ACHN (cell line): ENCODE measurements at regions not wholly inside any gene's neighbourhood (a gene's known extent, or its start where the extent isn't known, plus 50 kb on each side); places are given as distances from the start of the nearest gene placed in this dataset.

Experiments used
- DNase-seq: peaks from one replicate; pipeline ENCODE4 v3.0.0-alpha.2; 2015
- in situ Hi-C: cut with HindIII; loops from 2 replicates; pipeline ENCODE4 v1.10.0; 2017; ENCODE audit warnings: low sequenced_read_pairs, low pct_ligation_motif_present, low pct_unique_long_range_greater_than_20kb

- in situ Hi-C loops, result no loop called here
- no peak for DNase-seq
Measured at GRCh38 chr3:22989716-22990115, 213.4 kb upstream of the UBE2E2 start.

- DNase-seq, result no peak
- in situ Hi-C loops, result no loop called here
Measured at GRCh38 chr3:22990291-22991200, 212.6 kb upstream of the UBE2E2 start.

GRCh38 chr3:22994781-22995180 is 208.3 kb upstream of the UBE2E2 start:
- in situ Hi-C loops, result no loop called here

GRCh38 chr3:22996920-22997571 is 206.1 kb upstream of the UBE2E2 start:
- no peak for DNase-seq
- in situ Hi-C loops, result no loop called here

More at GRCh38 chr3:22994781-22995180, 208.3 kb upstream of the UBE2E2 start:
- DNase-seq, result no peak

GRCh38 chr3:23000371-23000770 is 202.8 kb upstream of the UBE2E2 start:
- in situ Hi-C loops, result no loop called here
- DNase-seq, result no peak

- in situ Hi-C loops, result no loop called here
- no peak for DNase-seq
Measured at GRCh38 chr3:23002151-23002550, 201.0 kb upstream of the UBE2E2 start.

GRCh38 chr3:23002836-23003732 is 200.0 kb upstream of the UBE2E2 start:
- DNase-seq, result no peak
- in situ Hi-C loops, result no loop called here

GRCh38 chr3:23003733-23004046 is 199.4 kb upstream of the UBE2E2 start:
- DNase-seq, result no peak

GRCh38 chr3:23004971-23005370 is 198.2 kb upstream of the UBE2E2 start:
- peak; percentile 85 for DNase-seq
- in situ Hi-C loops, result no loop called here

More at GRCh38 chr3:23003733-23004046, 199.4 kb upstream of the UBE2E2 start:
- in situ Hi-C loops, result no loop called here

- DNase-seq, result peak; percentile 7
- in situ Hi-C loops, result no loop called here
Measured at GRCh38 chr3:23017801-23018200, 185.3 kb upstream of the UBE2E2 start.

GRCh38 chr3:23019596-23020300 is 183.4 kb upstream of the UBE2E2 start:
- no peak for DNase-seq
- in situ Hi-C loops, result no loop called here

GRCh38 chr3:23028294-23028693 is 174.8 kb upstream of the UBE2E2 start:
- no peak for DNase-seq
- in situ Hi-C loops, result no loop called here

- in situ Hi-C loops, result no loop called here
- DNase-seq, result no peak
Measured at GRCh38 chr3:23029001-23029400, 174.1 kb upstream of the UBE2E2 start.

GRCh38 chr3:23035927-23036640 is 167.0 kb upstream of the UBE2E2 start:
- in situ Hi-C loops, result no loop called here
- DNase-seq, result no peak

GRCh38 chr3:23036728-23037127 is 166.4 kb upstream of the UBE2E2 start:
- no peak for DNase-seq
- in situ Hi-C loops, result no loop called here

- in situ Hi-C loops, result no loop called here
- no peak for DNase-seq
Measured at GRCh38 chr3:23038471-23038870, 164.7 kb upstream of the UBE2E2 start.

GRCh38 chr3:23041918-23042696 is 161.0 kb upstream of the UBE2E2 start:
- in situ Hi-C loops, result no loop called here
- DNase-seq, result no peak
